22Rv1 (cell line): ENCODE measurements at regions not wholly inside any gene's neighbourhood (a gene's known extent, or its start where the extent isn't known, plus 50 kb on each side); places are given as distances from the start of the nearest gene placed in this dataset.

ENCODE experiments used
- ZFX ChIP-seq: fragments of 450-650 bp; IDR thresholded peaks from 2 replicates; pipeline ENCODE4 v1.6.1; 2017; ENCODE audit warnings: antibody characterized with exemption, borderline replicate concordance
- TF ChIP-seq, protein P1 (sequence below): fragments of 450-650 bp; IDR thresholded peaks from 2 replicates; pipeline ENCODE4 v1.5.1; 2017; ENCODE audit warnings: mild to moderate bottlenecking

DNA sequence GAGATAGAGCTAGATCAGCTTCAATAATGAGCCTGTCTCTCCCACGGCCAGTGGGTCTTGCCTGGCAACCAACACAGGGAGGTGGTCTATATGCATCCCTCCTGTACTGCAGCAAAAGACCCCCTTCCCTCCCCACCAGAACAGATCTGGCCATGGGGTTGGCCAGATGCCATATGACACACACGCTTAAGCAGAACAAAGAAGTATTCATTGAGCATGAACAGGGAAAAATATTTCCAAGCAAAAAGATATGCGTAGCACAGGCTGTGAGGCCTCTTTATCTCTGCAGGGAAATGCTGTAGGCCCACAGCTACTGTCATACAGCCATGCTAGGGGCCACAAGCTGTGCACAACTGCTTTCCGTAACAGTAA is 73.4 kb upstream of the NRSN1 start:
- TF ChIP-seq, protein P1, sequence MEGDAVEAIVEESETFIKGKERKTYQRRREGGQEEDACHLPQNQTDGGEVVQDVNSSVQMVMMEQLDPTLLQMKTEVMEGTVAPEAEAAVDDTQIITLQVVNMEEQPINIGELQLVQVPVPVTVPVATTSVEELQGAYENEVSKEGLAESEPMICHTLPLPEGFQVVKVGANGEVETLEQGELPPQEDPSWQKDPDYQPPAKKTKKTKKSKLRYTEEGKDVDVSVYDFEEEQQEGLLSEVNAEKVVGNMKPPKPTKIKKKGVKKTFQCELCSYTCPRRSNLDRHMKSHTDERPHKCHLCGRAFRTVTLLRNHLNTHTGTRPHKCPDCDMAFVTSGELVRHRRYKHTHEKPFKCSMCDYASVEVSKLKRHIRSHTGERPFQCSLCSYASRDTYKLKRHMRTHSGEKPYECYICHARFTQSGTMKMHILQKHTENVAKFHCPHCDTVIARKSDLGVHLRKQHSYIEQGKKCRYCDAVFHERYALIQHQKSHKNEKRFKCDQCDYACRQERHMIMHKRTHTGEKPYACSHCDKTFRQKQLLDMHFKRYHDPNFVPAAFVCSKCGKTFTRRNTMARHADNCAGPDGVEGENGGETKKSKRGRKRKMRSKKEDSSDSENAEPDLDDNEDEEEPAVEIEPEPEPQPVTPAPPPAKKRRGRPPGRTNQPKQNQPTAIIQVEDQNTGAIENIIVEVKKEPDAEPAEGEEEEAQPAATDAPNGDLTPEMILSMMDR = no peak
- no peak for TF ChIP-seq ZFX
